SK-N-SH (cell line): ENCODE measurements at regions not wholly inside any gene's neighbourhood (a gene's known extent, or its start where the extent isn't known, plus 50 kb on each side); places are given as distances from the start of the nearest gene placed in this dataset.

Experiments used
- CTCF ChIA-PET: fragments of 300-600, 350-600 bp; formaldehyde crosslinking; extraction: SDS; loops from one replicate; lab custom pipeline; 2021; lab: Yijun Ruan, JAX
- POLR2A ChIA-PET: fragments of 350-600 bp; sonication (Branson Sonifier 250); formaldehyde crosslinking; extraction: SDS; loops from one replicate; lab custom pipeline; 2020; ENCODE audit warnings: antibody characterized with exemption, inconsistent platforms; lab: Yijun Ruan, JAX
- DNase-seq: peaks from one replicate; pipeline ENCODE4 v3.0.0; 2012
- H2AFZ ChIP-seq: fragments of 200-600 bp; sonication (generic); 2 replicates; pipeline ENCODE4 v1.8.1; 2016; ENCODE audit warnings: antibody characterized with exemption, mild to moderate bottlenecking, low read depth
- H3F3A ChIP-seq: fragments of 200-600 bp; sonication (generic); replicated peaks from 2 replicates; pipeline ENCODE3; 2016; ENCODE audit warnings: antibody characterized with exemption, mild to moderate bottlenecking; ENCODE audit not compliant: insufficient read depth
- H3K27ac ChIP-seq, 2 experiments: fragments of 200-500 bp in 1 of 2; fragments of 200-600 bp in 1 of 2; sonication (Bioruptor generic) in 1 of 2; sonication (generic), shearing (Covaris generic) in 1 of 2; 2 replicates each; pipeline versions ENCODE4 v1.5.1 to v1.6.1; 2014 to 2016; ENCODE audit warnings: low read depth in 2 of 2, inconsistent platforms in 1 of 2, low read length in 1 of 2, mild to moderate bottlenecking in 1 of 2, mixed read lengths in 1 of 2
- H3K27me3 ChIP-seq: fragments of 200-600 bp; sonication (generic), shearing (Covaris generic); 2 replicates; pipeline ENCODE4 v1.6.1; 2016; ENCODE audit warnings: mixed run types; ENCODE audit not compliant: insufficient read depth
- H3K36me3 ChIP-seq, 2 experiments: fragments of 200-500 bp in 1 of 2; fragments of 200-600 bp in 1 of 2; sonication (Bioruptor generic) in 1 of 2; sonication (generic) in 1 of 2; replicated peaks in 1 of 2; 2 replicates each; pipeline versions ENCODE3 to v1.5.1; 2014 to 2016; ENCODE audit warnings: low read length in 1 of 2, mild to moderate bottlenecking in 1 of 2; ENCODE audit not compliant: insufficient read depth in 2 of 2, control insufficient read depth in 1 of 2
- H3K4me1 ChIP-seq, 2 experiments: fragments of 200-500 bp in 1 of 2; fragments of 200-600 bp in 1 of 2; sonication (Bioruptor generic) in 1 of 2; sonication (generic), shearing (Covaris generic) in 1 of 2; 2 replicates each; pipeline versions ENCODE4 v1.5.1 to v1.6.1; 2014 to 2016; ENCODE audit warnings: low read depth in 1 of 2, low read length in 1 of 2, mixed run types in 1 of 2; ENCODE audit not compliant: insufficient read depth in 2 of 2, control insufficient read depth in 1 of 2
- H3K4me2 ChIP-seq: fragments of 200-600 bp; sonication (generic), shearing (Covaris generic); 2 replicates; pipeline ENCODE4 v1.6.1; 2017; ENCODE audit warnings: mixed run types
- H3K4me3 ChIP-seq, 2 experiments: fragments of 200-500 bp in 1 of 2; fragments of 200-600 bp in 1 of 2; sonication (Bioruptor generic) in 1 of 2; sonication (generic), shearing (Covaris generic) in 1 of 2; 2 replicates each; pipeline versions ENCODE4 v1.5.1 to v1.8.1; 2014 to 2016; ENCODE audit warnings: low read depth in 2 of 2, inconsistent platforms in 1 of 2, low read length in 1 of 2, mild to moderate bottlenecking in 1 of 2, mixed read lengths in 1 of 2, moderate library complexity in 1 of 2
- H3K79me2 ChIP-seq: fragments of 200-600 bp; sonication (generic); 2 replicates; pipeline ENCODE4 v1.8.1; 2017; ENCODE audit warnings: mild to moderate bottlenecking; ENCODE audit not compliant: insufficient read depth
- H3K9ac ChIP-seq: fragments of 200-600 bp; sonication (generic); 2 replicates; pipeline ENCODE4 v1.6.1; 2017; ENCODE audit warnings: mixed run types
- H3K9me2 ChIP-seq: fragments of 200-600 bp; sonication (generic); 2 replicates; pipeline ENCODE4 v1.6.1; 2017; ENCODE audit warnings: mixed run types
- H3K9me3 ChIP-seq: fragments of 200-600 bp; sonication (generic); 2 replicates; pipeline ENCODE4 v1.6.1; 2017; ENCODE audit warnings: mixed run types, mild to moderate bottlenecking, moderate library complexity
- H4K20me1 ChIP-seq: fragments of 200-600 bp; sonication (generic); 2 replicates; pipeline ENCODE4 v1.6.1; 2017; ENCODE audit warnings: mild to moderate bottlenecking, mixed run types; ENCODE audit not compliant: insufficient read depth
- CHD2 ChIP-seq: fragments of 150-350 bp; IDR thresholded peaks from 2 replicates; pipeline ENCODE4 v1.6.1; 2018; ENCODE audit warnings: low read length; ENCODE audit not compliant: partially characterized antibody
- EP300 ChIP-seq, 2 experiments: IDR thresholded peaks; 2 replicates each; pipeline versions ENCODE4 v1.4.0 to v1.6.1; 2012; ENCODE audit warnings: borderline replicate concordance in 1 of 2, low read depth in 1 of 2, low read length in 1 of 2
- EZH2phosphoT487 ChIP-seq: fragments of 200-600 bp; sonication (generic); IDR thresholded peaks from 2 replicates; pipeline ENCODE4 v1.6.1; 2017; ENCODE audit warnings: low read depth, mixed run types, mild to moderate bottlenecking, antibody characterized with exemption, moderate library complexity, borderline replicate concordance
- FOSL2 ChIP-seq: IDR thresholded peaks from 2 replicates; pipeline ENCODE4 v1.4.0; 2012; ENCODE audit warnings: low read depth, mild to moderate bottlenecking, moderate library complexity, borderline replicate concordance
- FOXM1 ChIP-seq: IDR thresholded peaks from 2 replicates; pipeline ENCODE4 v1.4.0; 2012; ENCODE audit warnings: low read depth, mild to moderate bottlenecking
- GABPA ChIP-seq: IDR thresholded peaks from 2 replicates; pipeline ENCODE4 v1.4.0; 2012; ENCODE audit warnings: low read depth, mild to moderate bottlenecking
- GATA2 ChIP-seq: sonication (generic); formaldehyde crosslinking; IDR thresholded peaks from 2 replicates; pipeline ENCODE4 v1.5.0; 2020; ENCODE audit warnings: mild to moderate bottlenecking, missing genetic modification reagents
- JUND ChIP-seq: IDR thresholded peaks from 2 replicates; pipeline ENCODE4 v1.4.0; 2012
- MEF2A ChIP-seq: IDR thresholded peaks from 2 replicates; pipeline ENCODE4 v1.4.0; 2012; ENCODE audit warnings: low read depth, borderline replicate concordance
- MXI1 ChIP-seq: IDR thresholded peaks from 2 replicates; pipeline ENCODE4 v1.6.1; 2012; ENCODE audit warnings: mild to moderate bottlenecking, low read depth, low read length, improper control_type of control experiment
- NRF1 ChIP-seq: IDR thresholded peaks from 2 replicates; pipeline ENCODE4 v1.6.1; 2012; ENCODE audit warnings: low read depth, mild to moderate bottlenecking, low read length
- POLR2AphosphoS5 ChIP-seq: IDR thresholded peaks from 2 replicates; pipeline ENCODE4 v1.6.1; 2012; ENCODE audit warnings: low read depth, low read length
- RAD21 ChIP-seq: IDR thresholded peaks from 2 replicates; pipeline ENCODE4 v1.6.1; 2012; ENCODE audit warnings: mild to moderate bottlenecking, low read length
- RCOR1 ChIP-seq: fragments of 150-350 bp; IDR thresholded peaks from 2 replicates; pipeline ENCODE4 v1.6.1; 2017; ENCODE audit warnings: antibody characterized with exemption, low read length
- SIN3A ChIP-seq: IDR thresholded peaks from 2 replicates; pipeline ENCODE4 v1.6.1; 2012; ENCODE audit warnings: low read depth, mild to moderate bottlenecking, low read length, moderate library complexity, borderline replicate concordance
- TAF1 ChIP-seq: IDR thresholded peaks from 2 replicates; pipeline ENCODE4 v1.6.1; 2012; ENCODE audit warnings: low read depth, mild to moderate bottlenecking, low read length, moderate library complexity, borderline replicate concordance
- TCF12 ChIP-seq: IDR thresholded peaks from 2 replicates; pipeline ENCODE4 v1.4.0; 2012
- YY1 ChIP-seq: IDR thresholded peaks from 2 replicates; pipeline ENCODE4 v1.4.0; 2012; ENCODE audit warnings: low read depth, mild to moderate bottlenecking
- WGBS: methylation state at CpG from one replicate; pipeline ENCODE4 v1.1.6; 2017; ENCODE audit warnings: low lambda C conversion rate; 5-methylcytosine and 5-hydroxymethylcytosine counted together
- TF ChIP-seq, protein P1 (sequence below): IDR thresholded peaks from 2 replicates; pipeline ENCODE4 v1.4.0; 2012; ENCODE audit warnings: low read depth, borderline replicate concordance
- TF ChIP-seq, protein P2 (sequence below): IDR thresholded peaks from 2 replicates; pipeline ENCODE4 v1.4.0; 2012; ENCODE audit warnings: low read depth
- TF ChIP-seq, protein P3 (sequence below): fragments of 150-350 bp; IDR thresholded peaks from 2 replicates; pipeline ENCODE4 v1.6.1; 2016; ENCODE audit warnings: mild to moderate bottlenecking, low read depth, low read length
- TF ChIP-seq, protein P4 (sequence below): fragments of 200-600 bp; sonication (generic); IDR thresholded peaks from 2 replicates; pipeline ENCODE4 v1.6.1; 2017; ENCODE audit warnings: antibody characterized with exemption, mild to moderate bottlenecking, moderate library complexity
- TF ChIP-seq, protein P5 (sequence below): fragments of 150-350 bp; IDR thresholded peaks from 2 replicates; pipeline ENCODE4 v1.6.1; 2017; ENCODE audit warnings: antibody characterized with exemption, low read length, low read depth, borderline replicate concordance

DNA sequence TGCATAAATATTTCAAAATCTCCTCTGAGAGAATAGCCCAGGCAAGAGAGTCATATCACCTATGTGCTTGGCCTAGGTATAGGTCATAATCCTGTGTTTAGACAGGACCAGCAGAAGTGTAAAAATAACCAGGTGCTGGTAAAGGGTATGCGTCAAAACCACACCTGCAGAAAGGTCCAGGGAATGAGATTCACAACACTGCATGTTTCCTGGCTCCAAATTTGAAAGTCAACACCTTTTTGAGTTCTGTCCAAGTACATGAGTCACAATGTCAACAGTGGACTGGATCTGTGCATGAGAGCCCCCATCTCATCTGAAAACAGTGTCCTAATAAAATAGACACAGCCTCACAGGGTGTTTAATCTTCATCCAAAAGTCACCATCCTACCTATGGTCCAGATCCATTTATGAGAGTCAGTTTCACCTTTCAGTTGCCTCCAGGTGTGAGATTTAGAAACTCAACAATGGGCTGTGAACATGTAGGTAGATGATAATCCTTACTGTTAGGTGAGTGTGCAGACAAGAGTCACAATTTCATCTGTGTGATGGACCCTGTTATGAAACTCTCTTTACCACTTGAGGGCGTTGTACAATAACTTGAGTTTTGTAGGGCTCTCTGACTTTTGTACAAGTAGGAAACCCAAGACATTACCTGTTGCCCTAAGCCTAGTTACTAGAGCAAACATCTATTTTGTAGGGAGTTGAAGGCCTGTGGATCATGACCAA is 2100.7 kb downstream of the TP53TG3F start (continued):
- TF ChIP-seq FOSL2 (no peak), GABPA (no peak), RAD21 (no peak; the same call in 1 of the 2 replicates)

DNA sequence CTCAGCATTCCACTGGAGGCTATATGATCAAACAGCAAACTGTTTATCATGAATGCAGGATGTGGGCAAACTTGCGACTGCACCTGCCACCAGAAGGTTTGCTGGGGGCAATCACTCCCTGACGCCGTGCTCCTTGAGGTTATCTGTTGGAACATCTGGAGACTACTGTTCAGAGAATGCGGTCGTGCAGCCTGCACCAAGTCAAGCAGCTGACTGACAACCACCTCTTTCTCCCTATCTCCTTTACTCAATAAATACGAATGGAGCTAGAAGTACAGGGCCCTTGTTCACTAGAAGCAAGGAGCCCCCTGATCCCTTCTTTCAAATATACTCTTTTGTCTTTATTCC is 2101.2 kb downstream of the TP53TG3F start:
- Histone ChIP-seq H3K4me1 (no peaks in the 10 kb centered on the region; a peak in 1 of 4 replicates), H2AFZ (no peak overlapping the region), H3K4me3 (no peak overlapping the region), H3F3A (no peaks in the 10 kb centered on the region), H3K27me3 (no peaks in the 10 kb centered on the region), H3K9me2 (no peaks in the 10 kb centered on the region), H3K36me3 (no peaks in the 10 kb centered on the region), H3K4me2 (no peak overlapping the region), H3K79me2 (no peaks in the 10 kb centered on the region), H3K9me3 (no peaks in the 10 kb centered on the region), H3K9ac (no peak overlapping the region), H4K20me1 (no peaks in the 10 kb centered on the region), H3K27ac (no peak overlapping the region)
- CTCF ChIA-PET, result no interaction called here
- DNase-seq, result no peak
- WGBS, result 28% methylated on average over 3 of the region's 6 CpGs
- TF ChIP-seq RCOR1, result no peak
- TF ChIP-seq, protein P1, sequence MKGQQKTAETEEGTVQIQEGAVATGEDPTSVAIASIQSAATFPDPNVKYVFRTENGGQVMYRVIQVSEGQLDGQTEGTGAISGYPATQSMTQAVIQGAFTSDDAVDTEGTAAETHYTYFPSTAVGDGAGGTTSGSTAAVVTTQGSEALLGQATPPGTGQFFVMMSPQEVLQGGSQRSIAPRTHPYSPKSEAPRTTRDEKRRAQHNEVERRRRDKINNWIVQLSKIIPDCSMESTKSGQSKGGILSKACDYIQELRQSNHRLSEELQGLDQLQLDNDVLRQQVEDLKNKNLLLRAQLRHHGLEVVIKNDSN, result no peak
- TF ChIP-seq, protein P2, sequence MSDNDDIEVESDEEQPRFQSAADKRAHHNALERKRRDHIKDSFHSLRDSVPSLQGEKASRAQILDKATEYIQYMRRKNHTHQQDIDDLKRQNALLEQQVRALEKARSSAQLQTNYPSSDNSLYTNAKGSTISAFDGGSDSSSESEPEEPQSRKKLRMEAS, result no peak
- no peak for TF ChIP-seq POLR2AphosphoS5
- TF ChIP-seq, protein P3, sequence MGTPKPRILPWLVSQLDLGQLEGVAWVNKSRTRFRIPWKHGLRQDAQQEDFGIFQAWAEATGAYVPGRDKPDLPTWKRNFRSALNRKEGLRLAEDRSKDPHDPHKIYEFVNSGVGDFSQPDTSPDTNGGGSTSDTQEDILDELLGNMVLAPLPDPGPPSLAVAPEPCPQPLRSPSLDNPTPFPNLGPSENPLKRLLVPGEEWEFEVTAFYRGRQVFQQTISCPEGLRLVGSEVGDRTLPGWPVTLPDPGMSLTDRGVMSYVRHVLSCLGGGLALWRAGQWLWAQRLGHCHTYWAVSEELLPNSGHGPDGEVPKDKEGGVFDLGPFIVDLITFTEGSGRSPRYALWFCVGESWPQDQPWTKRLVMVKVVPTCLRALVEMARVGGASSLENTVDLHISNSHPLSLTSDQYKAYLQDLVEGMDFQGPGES, result no peak
- no peak for TF ChIP-seq MXI1
- no peak for TF ChIP-seq TAF1
- TF ChIP-seq TCF12, result no peak
- POLR2A ChIA-PET, result no interaction called here

DNA sequence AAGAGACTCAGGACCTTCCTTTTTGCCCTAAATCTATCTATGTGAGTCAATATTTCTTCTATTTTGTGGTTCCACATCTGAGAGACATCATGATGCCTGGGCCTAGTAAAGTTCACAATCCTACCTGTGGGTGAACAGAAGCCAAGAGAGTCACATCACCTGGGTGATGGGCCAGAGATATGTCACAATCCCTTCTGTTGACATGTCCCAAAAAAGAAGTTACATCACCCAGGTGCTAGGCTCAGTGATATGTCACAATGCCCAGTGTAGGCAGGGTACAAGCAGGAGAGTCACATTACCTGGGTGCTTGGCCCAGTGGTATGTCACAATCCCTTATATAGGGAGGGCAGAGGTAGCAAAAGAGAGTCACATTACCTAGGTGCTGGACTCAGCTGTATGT is 2101.9 kb downstream of the TP53TG3F start:
- POLR2A ChIA-PET, result no interaction called here
- Histone ChIP-seq H3F3A (no peaks in the 10 kb centered on the region), H3K9ac (no peak overlapping the region), H3K4me1 (no peaks in the 10 kb centered on the region), H3K4me2 (no peak overlapping the region), H3K36me3 (no peaks in the 10 kb centered on the region), H4K20me1 (no peaks in the 10 kb centered on the region), H3K27me3 (no peaks in the 10 kb centered on the region), H3K4me3 (no peak overlapping the region), H3K9me3 (no peaks in the 10 kb centered on the region), H3K27ac (no peak overlapping the region), H3K9me2 (no peaks in the 10 kb centered on the region), H2AFZ (no peak overlapping the region), H3K79me2 (no peaks in the 10 kb centered on the region)
- CTCF ChIA-PET, result no interaction called here
- DNase-seq, result no peak
- TF ChIP-seq CHD2 (no peak), EZH2phosphoT487 (no peak), SIN3A (no peak), JUND (no peak), GATA2 (CRISPR knock-in tag) (no peak), YY1 (no peak), FOXM1 (no peak), RAD21 (no peak), NRF1 (no peak), EP300 (IDR thresholded peaks at IDR 0.05; ENCODE audit: borderline replicate concordance in 1 of 2, low read depth in 1 of 2, low read length in 1 of 2) (no peak), MEF2A (no peak), POLR2AphosphoS5 (no peak)
- TF ChIP-seq, protein P4, sequence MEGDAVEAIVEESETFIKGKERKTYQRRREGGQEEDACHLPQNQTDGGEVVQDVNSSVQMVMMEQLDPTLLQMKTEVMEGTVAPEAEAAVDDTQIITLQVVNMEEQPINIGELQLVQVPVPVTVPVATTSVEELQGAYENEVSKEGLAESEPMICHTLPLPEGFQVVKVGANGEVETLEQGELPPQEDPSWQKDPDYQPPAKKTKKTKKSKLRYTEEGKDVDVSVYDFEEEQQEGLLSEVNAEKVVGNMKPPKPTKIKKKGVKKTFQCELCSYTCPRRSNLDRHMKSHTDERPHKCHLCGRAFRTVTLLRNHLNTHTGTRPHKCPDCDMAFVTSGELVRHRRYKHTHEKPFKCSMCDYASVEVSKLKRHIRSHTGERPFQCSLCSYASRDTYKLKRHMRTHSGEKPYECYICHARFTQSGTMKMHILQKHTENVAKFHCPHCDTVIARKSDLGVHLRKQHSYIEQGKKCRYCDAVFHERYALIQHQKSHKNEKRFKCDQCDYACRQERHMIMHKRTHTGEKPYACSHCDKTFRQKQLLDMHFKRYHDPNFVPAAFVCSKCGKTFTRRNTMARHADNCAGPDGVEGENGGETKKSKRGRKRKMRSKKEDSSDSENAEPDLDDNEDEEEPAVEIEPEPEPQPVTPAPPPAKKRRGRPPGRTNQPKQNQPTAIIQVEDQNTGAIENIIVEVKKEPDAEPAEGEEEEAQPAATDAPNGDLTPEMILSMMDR, result no peak
- TF ChIP-seq, protein P2, result no peak
- TF ChIP-seq, protein P5, sequence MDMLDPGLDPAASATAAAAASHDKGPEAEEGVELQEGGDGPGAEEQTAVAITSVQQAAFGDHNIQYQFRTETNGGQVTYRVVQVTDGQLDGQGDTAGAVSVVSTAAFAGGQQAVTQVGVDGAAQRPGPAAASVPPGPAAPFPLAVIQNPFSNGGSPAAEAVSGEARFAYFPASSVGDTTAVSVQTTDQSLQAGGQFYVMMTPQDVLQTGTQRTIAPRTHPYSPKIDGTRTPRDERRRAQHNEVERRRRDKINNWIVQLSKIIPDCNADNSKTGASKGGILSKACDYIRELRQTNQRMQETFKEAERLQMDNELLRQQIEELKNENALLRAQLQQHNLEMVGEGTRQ, result no peak
